ENCODE measurements at regions not wholly inside any gene's neighbourhood (a gene's known extent, or its start where the extent isn't known, plus 50 kb on each side); places are given as distances from the start of the nearest gene placed in this dataset.

DNA sequence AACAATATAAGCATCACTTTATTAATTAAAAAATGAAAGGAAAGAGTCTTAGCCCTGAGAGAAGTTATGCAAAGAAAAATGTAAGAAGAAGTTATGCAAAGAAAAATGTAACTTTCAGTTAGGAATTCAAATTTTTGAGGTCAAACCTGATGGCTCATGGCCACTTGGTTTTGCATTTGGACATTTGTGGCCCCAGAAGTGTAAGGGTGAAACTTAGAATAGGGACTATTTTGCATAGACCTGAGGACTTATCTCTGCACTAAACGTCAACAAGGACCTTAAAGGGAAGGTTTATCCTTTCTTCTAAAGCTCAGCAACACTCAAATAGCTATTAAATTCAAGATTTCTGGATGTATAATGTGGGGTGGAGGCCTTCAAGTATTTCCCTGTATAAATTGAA is 724.5 kb upstream of the POT1 start:
- no peak for FAIRE-seq

- no peak for FAIRE-seq
Observed at GRCh38 chr7:125651823-125652528, 722.4 kb upstream of the POT1 start.

DNA sequence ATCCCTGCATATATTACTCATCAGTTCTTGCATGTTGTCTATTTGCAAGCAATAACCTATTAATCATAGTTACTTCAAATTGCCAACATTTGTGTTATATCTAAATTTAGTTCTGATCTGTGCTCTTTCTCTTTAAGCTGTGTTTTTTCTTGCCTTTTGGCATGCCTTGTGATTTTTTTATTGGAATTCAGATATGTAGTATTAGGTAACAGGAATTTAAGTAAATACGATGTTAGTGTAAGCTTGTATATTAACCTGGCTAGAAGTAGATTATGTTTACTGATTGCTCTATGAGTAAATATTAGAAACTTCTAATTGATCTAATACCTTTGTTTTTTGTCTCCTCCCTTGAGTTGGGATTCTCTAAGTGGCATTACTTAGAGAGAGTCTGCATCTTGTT is 718.9 kb upstream of the POT1 start:
- no peak for FAIRE-seq

GRCh38 chr7:125645770-125646169 is 716.1 kb upstream of the POT1 start:
- FAIRE-seq = no peak

DNA sequence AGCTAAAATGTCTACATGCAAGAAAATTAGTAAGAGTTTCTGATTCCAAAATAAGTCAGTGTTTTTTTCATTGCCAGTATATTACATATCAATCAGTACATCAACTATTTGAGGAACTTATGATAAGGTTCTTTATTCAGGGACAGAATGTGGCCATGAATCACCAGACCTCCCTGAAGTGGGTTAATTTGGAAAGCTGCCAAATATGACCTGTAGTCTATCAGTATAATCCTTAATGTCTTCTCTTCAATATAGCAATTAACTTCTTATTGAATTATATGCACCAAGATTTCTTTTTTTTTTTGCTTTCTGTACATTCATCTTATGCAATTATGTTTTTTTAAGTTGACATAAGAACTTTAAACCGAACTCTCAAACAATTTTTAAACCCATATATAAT is 714.5 kb upstream of the POT1 start:
- no peak for FAIRE-seq

GRCh38 chr7:125643302-125643701 is 713.7 kb upstream of the POT1 start:
- no peak for FAIRE-seq

GRCh38 chr7:125641884-125642283 is 712.3 kb upstream of the POT1 start:
- FAIRE-seq = no peak

- no peak for FAIRE-seq
Observed at GRCh38 chr7:125636320-125636962, 706.8 kb upstream of the POT1 start.

GRCh38 chr7:125618516-125618915 is 688.9 kb upstream of the POT1 start:
- FAIRE-seq = no peak

DNA sequence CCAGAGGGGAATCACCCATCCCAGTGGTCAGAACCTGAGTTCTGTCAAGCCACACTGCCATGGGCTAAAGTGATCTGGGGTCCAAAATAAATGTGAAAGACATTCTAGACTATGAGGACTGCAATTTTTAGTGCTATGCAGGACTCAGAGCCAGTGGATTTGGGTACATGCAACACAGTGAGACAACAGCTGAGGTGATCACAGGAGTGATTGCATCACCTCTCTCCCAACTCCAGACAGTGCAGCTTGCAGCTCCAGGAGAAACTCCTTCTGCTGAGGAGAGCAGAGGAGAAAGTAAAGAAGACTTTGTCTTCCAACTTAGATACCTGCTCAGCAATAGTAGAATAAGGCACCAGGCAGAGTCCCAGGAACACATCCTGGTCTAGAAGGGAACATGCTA is 682.0 kb upstream of the POT1 start:
- no peak for FAIRE-seq

DNA sequence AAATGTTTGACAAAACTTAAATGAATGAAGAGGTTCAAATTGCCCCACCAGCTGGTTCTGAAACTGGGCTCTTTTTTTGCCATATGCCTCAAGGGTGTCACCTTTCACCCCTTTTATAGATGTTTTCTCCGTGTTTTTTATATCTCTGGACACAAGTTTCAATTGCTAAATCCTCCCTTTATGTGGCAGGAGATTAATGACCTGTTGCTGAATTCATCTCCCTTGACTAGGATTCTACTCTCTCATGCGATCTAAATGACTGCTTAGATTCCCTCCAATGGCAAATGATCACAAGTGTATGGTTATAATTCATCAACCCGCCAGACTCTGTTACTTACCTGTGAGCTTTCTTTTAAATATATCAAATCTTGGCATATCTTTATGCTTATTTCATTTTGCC is 677.0 kb upstream of the POT1 start:
- no peak for FAIRE-seq

- no peak for FAIRE-seq
Observed at GRCh38 chr7:125605241-125605640, 675.6 kb upstream of the POT1 start.

- FAIRE-seq = no peak
Observed at GRCh38 chr7:125602441-125602840, 672.8 kb upstream of the POT1 start.

DNA sequence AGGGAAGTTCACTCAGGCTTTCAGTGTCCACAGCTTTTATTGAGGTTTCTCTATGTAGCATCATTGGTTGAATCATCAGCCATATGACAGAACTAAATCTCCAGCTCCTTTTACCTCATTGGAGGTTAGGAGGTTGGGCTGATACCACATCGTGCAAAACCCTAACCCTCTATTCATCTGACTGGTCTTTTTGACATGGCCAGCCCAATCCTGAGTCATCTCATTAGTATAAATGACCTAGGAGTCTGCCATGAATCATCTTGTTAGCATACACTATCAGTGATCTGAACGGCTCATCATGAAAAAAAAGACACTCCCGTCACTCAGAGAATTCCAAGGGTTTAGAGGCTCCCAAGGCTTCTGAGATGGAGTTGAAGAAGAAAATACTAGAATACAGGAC is 669.8 kb upstream of the POT1 start:
- no peak for FAIRE-seq

DNA sequence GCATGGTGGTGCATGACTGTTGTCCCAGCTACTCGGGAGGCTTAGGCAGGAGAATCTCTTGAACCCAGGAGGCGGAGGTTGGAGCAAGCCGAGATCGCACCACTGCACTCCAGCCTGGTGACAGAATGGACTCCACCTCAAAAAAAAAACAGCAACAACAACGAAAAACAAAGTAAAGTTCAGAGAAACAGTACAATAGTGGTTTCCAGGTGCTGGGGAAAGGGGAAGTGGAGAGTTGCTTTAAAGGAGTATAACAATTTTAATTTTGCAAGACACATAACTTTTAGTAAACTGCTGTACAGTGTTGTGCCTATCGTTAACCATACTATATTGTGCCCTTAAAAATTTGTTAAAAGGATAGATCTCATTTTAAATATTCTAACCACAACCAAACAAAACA is 662.7 kb upstream of the POT1 start:
- no peak for FAIRE-seq

DNA sequence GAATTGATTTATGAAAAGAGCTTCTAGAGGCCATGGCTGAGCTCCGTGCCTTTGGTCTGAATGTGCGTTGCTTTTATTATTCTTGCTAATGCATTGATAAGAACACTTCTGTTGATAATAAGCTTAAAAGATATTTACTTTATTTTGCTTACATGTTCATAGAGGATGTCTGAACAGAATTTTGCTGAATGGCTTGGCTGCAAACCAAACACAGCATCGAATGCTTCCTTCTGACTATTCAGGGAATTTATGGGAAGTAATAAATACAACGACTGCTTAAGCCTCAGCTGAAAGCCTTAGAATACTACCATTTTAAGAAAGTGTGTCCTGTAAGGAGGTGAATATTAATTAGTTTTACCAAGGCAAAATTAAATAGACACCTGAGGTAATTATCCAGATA is 643.5 kb upstream of the POT1 start:
- FAIRE-seq = no peak

- no peak for FAIRE-seq
Observed at GRCh38 chr7:125572414-125572813, 642.8 kb upstream of the POT1 start.

GRCh38 chr7:125568799-125569198 is 639.2 kb upstream of the POT1 start:
- no peak for FAIRE-seq

DNA sequence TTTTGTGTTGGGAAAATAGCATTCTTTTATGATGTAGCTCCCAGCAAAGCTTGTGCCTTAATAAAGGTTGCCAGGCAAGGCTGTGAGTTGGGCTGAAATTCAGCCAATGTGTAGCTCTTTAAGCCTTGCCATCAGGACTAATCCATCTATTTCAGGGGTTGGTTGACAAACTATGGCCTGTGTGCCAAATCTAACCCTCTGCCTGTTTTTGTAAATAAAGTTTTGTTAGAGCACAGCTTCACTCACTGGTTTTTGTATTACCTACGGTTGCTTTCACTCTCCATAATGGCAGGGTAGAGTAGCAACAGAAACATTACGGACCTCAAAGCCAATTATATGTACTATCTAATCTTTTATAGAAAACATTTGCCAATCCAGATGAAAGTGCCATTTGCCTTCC is 638.1 kb upstream of the POT1 start:
- no peak for FAIRE-seq

DNA sequence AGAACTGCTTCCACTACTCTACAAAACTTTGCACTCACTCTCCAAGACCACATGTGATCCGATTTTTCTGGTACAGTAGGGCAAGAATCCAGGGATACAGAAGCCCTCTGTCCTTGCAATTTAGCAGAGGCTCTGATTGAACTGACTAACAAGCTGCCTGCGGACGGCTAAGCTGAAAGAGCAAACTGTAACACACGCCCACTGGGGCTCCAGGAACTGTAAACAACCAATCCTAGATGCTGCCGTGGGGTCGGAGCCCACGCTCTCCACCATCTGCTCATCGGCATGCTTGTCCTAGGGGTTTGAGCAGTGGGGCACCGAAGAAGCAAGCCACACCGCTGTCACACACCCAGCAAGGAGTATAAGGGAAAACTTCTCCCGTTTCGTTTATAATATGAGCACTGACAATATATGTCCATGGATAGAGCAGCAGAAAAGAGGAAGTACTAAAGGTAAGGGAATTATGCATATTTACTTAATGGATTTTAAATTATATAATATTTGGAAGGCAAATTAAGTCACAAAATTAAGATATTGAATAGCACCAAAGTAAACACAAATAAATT is 634.4 kb upstream of the POT1 start:
- no peak for FAIRE-seq

GRCh38 chr7:125563557-125563956 is 633.9 kb upstream of the POT1 start:
- FAIRE-seq = no peak

- no peak for FAIRE-seq
Observed at GRCh38 chr7:125561006-125561405, 631.4 kb upstream of the POT1 start.

DNA sequence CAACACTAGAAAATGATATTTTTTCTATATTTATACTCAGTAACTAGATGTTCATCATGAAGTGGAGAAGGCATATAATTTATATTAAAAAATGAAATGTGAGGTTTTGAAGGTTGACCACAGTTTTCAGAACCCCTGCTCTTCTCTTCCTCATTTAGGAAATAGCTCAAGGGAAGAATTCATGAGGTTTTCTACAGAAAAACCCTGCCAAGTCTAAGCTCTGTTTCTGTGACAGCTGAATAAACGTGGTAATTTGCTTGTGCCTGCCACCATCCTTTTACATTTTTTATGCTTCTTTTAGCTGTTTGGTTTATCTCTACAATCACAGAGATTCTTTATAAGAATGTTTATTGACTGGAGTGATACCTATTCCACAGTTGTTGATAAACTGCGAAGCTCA is 630.3 kb upstream of the POT1 start:
- FAIRE-seq = no peak

DNA sequence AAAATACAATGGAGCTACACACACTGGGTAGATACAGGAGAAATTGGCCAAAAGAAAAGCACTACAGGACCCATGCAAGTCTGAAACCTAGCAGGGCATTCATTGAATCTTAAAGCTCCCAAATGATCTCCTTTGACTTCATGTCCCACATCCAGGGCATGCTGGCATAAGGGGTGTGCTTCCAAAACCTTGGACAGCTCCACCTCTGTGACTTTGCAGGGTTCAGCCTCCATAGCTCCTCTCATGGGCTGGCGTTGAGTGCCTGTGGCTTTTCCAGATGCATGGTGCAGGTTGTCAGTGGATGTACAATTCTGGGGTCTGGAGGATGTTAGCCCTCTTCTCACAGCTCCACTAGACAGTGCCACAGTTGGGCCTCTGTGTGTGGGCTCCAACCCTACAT is 626.3 kb upstream of the POT1 start:
- FAIRE-seq = no peak

DNA sequence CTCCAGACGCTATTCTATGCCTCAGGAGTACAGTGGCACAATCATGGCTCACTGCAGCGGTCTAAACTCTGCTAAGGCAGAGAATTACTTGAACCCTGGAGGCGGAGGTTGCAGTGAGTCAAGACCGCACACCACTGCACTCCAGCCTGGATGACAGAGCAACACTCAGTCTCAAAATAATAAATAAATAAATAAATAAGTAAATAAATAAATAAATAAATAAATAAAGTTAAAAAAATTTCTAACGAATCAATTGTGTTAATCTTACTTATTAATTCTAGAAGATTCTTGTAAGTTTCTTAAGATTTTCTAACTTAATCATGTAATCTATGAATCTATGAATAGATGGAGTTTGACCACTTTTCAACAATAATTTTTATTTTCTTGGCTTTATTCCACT is 621.4 kb upstream of the POT1 start:
- FAIRE-seq = no peak
